VCaP (cell line): ENCODE measurements at regions not wholly inside any gene's neighbourhood (a gene's known extent, or its start where the extent isn't known, plus 50 kb on each side); places are given as distances from the start of the nearest gene placed in this dataset.
"Not testable (repeated sequence)": the region's sequence is repeated elsewhere in the genome, so short reads cannot be mapped to it uniquely, and the experiment has no call there.

Experiments used
- H3K27ac ChIP-seq: fragments of 450-650 bp; 2 replicates; pipeline ENCODE4 v1.5.1; 2017
- TF ChIP-seq, protein P1 (sequence below): fragments of 450-650 bp; conservative IDR thresholded peaks from 2 replicates; pipeline ENCODE4 v1.5.1; 2017; ENCODE audit warnings: mild to moderate bottlenecking, moderate library complexity

DNA sequence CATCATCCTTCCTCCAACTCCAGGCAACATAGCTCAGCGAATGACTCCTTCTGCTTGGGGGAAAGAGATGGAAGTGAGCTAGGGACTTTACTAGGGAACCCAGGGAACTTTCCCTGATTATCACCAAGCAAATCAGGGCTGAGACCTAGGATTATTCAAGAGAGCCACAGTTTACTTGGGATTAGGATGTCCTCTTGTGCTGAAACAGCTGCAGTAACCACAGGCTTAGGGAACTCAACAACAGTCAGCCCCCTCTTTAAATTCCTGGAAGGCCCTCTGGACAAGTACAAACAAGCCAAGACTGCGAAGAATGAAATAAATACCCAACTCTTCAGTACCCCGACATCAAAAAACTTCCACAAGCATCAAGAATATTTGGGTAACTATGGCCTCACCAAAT, 700.9 kb downstream of the COL12A1 start:
- H3K27ac ChIP-seq, result no peak overlapping the region
- TF ChIP-seq, protein P1, sequence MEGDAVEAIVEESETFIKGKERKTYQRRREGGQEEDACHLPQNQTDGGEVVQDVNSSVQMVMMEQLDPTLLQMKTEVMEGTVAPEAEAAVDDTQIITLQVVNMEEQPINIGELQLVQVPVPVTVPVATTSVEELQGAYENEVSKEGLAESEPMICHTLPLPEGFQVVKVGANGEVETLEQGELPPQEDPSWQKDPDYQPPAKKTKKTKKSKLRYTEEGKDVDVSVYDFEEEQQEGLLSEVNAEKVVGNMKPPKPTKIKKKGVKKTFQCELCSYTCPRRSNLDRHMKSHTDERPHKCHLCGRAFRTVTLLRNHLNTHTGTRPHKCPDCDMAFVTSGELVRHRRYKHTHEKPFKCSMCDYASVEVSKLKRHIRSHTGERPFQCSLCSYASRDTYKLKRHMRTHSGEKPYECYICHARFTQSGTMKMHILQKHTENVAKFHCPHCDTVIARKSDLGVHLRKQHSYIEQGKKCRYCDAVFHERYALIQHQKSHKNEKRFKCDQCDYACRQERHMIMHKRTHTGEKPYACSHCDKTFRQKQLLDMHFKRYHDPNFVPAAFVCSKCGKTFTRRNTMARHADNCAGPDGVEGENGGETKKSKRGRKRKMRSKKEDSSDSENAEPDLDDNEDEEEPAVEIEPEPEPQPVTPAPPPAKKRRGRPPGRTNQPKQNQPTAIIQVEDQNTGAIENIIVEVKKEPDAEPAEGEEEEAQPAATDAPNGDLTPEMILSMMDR, result no peak

DNA sequence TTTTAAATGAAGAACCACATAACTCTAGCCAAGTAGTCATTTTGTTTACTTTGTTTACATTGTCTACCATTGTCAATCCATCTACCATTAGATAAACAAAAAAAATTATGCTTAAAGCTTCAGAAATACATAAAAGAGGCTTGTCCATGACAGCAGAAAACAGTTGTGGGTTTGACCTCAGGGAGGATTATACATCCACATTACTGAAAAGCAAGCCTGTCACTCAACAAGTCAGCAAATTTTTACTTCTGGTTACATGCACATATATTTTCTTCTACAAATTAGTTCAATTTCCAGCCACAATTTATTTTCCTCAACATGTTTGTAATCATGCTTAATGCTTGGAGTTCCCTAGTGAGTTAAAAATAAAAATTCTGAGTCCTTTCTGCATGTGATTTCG, 713.3 kb downstream of the COL12A1 start:
- H3K27ac ChIP-seq, result no peak overlapping the region
- TF ChIP-seq, protein P1, result no peak

DNA sequence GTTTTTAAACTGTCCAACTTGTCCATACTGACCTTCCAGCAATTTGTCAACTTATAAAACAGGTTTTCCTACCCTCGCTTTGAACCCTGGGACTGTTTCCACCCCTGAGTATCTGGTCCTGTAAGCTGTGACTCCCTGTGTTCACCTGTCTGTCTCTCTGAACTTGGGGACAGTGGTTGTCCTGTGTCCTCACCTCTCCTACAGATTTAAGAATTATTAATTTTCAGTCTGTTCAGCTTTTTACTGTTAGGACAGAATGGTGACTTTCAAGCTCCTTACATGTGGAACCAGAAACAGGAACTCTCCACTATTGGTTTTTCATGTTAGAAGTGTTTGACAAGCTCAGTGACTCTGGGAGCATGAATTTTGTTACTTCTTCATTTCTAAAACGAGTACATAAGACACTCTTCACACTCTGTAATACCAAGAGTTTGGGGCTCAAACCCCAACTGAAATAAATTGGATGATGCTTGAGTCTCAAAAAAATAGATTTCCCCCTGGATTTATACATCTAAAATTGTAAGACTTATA, 713.9 kb downstream of the COL12A1 start:
- H3K27ac ChIP-seq, result no peak overlapping the region
- TF ChIP-seq, protein P1, result no peak

DNA sequence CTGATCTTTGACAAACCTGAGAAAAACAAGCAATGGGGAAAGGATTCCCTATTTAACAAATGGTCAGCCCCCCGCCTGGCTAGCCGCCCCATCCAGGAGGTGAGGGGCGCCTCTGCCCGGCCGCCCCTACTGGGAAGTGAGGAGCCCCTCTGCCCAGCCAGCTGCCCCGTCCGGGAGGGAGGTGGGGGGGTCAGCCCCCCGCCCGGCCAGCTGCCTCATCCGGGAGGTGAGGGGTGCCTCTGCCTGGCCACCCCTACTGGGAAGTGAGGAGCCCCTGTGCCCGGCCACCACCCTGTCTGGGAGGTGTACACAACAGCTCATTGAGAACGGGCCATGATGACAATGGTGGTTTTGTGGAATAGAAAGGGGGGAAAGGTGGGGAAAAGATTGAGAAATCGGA, 717.1 kb downstream of the COL12A1 start:
- not testable (repeated sequence) for H3K27ac ChIP-seq

DNA sequence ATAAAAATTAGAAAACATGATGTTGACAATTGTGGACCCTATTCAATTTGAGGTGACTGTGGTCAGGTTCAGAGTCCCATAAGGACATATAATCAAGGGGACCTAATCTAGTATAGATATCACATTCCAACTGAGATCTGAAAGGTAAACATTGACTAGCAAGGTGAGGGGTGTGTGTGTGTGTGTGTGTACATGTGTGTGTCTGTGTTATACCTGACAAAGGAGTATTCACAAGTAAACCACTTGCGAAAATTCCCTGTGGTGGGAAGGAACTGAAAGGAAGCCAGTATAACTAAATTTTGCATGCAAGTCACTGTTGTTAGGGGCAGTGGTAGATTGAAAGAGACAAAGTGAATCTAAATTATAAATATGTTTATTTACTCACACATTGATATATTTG, 723.7 kb downstream of the COL12A1 start:
- TF ChIP-seq, protein P1, result no peak

DNA sequence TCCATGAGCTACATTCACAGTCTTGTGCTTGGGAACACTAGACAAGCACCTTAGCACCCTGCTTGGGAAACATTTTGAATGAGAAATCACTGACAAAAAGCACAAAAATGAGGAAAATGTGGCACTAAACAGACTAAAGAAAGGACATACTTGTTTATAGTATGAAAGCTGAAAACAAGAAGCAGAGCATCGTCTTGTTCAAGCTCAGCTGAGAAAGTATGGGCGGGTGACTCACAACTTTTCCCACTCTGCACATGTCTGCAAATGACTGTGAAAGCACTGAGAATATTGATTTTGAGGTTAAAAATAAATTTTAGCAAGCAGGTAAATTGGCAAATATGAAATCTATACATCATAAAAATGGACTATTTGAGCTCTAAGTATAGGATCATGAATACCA, 725.3 kb downstream of the COL12A1 start:
- TF ChIP-seq, protein P1, result no peak
- H3K27ac ChIP-seq, result no peak overlapping the region

More for the DNA sequence above, 723.7 kb downstream of the COL12A1 start:
- H3K27ac ChIP-seq, result no peak overlapping the region

DNA sequence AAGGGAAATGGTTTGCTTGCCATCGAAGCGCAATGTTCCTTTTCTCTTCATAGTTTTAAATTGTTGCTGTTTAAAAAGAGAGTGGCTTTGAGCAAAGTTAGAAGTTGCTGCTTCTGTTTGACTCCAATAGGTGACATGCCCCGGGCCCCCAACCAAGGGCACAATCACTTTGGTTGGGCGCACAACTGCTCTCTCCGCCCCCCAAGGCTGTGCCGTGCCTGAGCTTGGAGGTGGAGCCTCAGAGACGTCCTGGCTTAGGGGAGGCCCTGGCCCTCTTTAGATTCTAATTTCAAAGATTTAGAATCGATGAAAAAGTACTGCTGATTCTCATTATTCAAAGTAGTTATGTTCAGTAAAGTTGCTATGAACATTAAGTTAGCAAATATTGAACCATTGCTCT, 725.9 kb downstream of the COL12A1 start:
- no peak overlapping the region for H3K27ac ChIP-seq
- TF ChIP-seq, protein P1, result no peak

DNA sequence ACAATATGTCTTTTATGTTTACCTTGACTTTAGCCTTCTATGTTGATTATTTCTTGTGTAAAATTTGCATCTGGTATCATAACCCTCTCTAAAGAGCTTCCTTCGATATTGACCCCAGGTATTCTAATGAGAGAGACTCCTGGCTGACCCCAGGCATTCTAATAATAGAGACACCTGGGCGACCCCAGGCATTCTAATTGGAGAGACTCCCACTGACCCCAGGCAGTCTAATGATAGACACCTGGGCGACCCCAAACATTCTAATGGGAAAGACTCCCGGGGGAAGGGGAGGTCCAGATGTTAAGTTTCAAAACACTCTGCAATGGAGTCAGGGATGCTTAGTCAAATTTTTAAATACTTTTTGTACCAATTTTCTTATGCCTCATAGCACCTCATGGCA, 726.4 kb downstream of the COL12A1 start:
- H3K27ac ChIP-seq, result no peak overlapping the region
- TF ChIP-seq, protein P1, result no peak

DNA sequence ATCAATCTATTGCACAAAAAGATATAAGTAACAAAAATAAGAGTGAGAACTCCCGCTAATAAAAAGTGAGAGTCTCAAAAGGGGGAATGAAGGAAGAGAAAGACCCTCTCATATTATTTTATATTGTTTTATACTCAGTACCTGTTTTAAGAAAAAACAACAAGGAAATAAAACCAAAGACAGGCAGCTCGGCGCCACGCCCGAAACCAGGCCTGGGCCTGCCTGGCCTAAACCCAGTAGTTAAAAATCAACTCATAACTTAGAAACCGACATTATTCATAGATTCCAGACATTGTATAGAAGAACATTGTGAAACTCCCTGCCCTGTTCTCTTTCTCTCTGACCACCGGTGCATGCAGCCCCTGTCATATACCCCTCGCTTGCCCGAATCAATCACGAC, 731.8 kb downstream of the COL12A1 start:
- not testable (repeated sequence) for H3K27ac ChIP-seq

DNA sequence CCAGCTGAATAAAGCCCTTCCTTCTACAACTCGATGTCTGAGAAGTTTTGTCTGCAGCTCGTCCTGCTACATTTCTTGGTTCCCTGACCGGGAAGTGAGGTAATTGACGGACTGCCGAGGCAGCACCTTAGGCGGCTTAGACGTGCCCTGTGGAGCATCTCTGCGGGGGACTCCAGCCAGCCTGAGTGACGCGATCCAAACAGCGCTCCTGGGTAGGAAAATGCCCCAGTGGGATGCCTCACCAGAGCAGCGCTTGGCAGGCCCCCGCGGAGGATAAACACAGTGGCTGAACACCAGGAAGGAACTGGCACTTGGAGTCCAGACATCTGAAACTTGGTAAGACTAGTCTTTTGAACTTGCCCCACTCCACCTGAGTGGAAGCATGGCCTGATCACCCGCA, 737.3 kb downstream of the COL12A1 start:
- not testable (repeated sequence) for H3K27ac ChIP-seq
